Glutamatergic neuron (in vitro differentiated cells): ENCODE measurements at regions not wholly inside any gene's neighbourhood (a gene's known extent, or its start where the extent isn't known, plus 50 kb on each side); places are given as distances from the start of the nearest gene placed in this dataset.

Experiments
- DNase-seq: peaks from one replicate; pipeline ENCODE4 v3.0.0; 2022
- H3K27ac Mint-ChIP-seq: one replicate; pipeline ENCODE4 v1.8.0; 2020; ENCODE audit warnings: mild to moderate bottlenecking, mixed read lengths, inconsistent platforms; ENCODE audit not compliant: unreplicated experiment
- H3K27me3 Mint-ChIP-seq: one replicate; pipeline ENCODE4 v1.8.0; 2020; ENCODE audit warnings: mild to moderate bottlenecking, moderate library complexity, mixed read lengths, inconsistent platforms; ENCODE audit not compliant: unreplicated experiment
- H3K36me3 Mint-ChIP-seq: one replicate; pipeline ENCODE4 v1.8.0; 2020; ENCODE audit warnings: mild to moderate bottlenecking, mixed read lengths, inconsistent platforms; ENCODE audit not compliant: unreplicated experiment
- H3K4me1 Mint-ChIP-seq: one replicate; pipeline ENCODE4 v1.8.0; 2020; ENCODE audit warnings: mild to moderate bottlenecking, low read depth, mixed read lengths, inconsistent platforms; ENCODE audit not compliant: unreplicated experiment
- H3K4me3 Mint-ChIP-seq: one replicate; pipeline ENCODE4 v1.8.0; 2020; ENCODE audit warnings: mild to moderate bottlenecking, mixed read lengths, inconsistent platforms; ENCODE audit not compliant: unreplicated experiment
- H3K9me3 Mint-ChIP-seq: one replicate; pipeline ENCODE4 v1.8.0; 2020; ENCODE audit warnings: mild to moderate bottlenecking, moderate library complexity, mixed read lengths, inconsistent platforms; ENCODE audit not compliant: unreplicated experiment
- TF ChIP-seq, protein P1 (sequence below): fragments of 200-600 bp; sonication (generic); IDR thresholded peaks from one replicate; pipeline ENCODE4 v1.5.0; 2021; ENCODE audit not compliant: partially characterized antibody, unreplicated experiment

DNA sequence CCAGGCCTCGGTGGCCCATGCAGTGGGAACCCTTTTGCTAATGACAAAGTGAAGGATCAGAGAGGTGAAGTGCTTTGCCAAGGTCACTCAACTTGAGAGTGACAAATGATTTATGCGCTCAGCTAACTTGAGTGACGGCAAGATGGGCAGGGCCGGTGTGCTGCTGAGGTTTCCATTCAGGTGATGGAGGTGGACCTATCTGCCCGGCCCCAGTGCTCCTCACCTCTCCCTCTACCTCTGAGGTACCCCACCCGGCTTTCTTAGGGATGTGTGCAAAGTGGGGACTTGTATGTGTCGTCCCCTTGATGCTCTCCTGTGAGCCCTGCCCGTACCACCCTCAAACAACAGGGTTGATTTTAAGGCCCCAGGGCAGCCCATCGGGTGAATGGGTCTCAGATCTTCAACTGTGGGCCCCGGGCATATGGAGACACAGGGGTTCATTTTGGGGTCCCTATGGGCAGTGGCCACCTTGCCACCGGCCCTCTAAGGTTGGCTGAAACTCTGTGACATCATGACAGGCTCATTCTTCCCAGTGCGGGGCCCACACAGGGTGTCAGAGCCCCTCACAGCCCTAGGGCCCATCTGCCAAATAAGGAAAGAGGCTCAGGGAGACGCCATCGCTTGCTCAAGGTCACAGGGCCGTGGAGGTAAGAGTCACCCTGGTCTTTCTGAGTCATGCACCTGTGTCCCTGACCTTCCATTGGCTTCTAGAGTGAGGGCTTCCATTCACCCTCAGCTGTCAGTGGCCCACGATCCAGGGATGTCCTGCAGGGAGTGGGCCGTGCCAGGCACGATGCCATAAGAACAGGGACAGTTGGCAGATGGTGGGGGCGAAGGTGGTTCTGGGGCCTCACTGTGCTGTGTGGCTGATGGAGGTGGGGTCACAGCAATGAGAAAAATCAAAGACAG is 170.6 kb upstream of the MVB12B start:
- DNase-seq, result no peak
- Mint-ChIP-seq H3K9me3 (peaks cover 11% of the 10 kb centered on the region), H3K27ac (no peak overlapping the region), H3K36me3 (peaks cover 5% of the 10 kb centered on the region), H3K4me1 (peaks cover 13% of the 10 kb centered on the region), H3K4me3 (no peak overlapping the region), H3K27me3 (peaks cover 8% of the 10 kb centered on the region)
- TF ChIP-seq, protein P1, sequence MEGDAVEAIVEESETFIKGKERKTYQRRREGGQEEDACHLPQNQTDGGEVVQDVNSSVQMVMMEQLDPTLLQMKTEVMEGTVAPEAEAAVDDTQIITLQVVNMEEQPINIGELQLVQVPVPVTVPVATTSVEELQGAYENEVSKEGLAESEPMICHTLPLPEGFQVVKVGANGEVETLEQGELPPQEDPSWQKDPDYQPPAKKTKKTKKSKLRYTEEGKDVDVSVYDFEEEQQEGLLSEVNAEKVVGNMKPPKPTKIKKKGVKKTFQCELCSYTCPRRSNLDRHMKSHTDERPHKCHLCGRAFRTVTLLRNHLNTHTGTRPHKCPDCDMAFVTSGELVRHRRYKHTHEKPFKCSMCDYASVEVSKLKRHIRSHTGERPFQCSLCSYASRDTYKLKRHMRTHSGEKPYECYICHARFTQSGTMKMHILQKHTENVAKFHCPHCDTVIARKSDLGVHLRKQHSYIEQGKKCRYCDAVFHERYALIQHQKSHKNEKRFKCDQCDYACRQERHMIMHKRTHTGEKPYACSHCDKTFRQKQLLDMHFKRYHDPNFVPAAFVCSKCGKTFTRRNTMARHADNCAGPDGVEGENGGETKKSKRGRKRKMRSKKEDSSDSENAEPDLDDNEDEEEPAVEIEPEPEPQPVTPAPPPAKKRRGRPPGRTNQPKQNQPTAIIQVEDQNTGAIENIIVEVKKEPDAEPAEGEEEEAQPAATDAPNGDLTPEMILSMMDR, result no peak

- Mint-ChIP-seq H3K36me3 (peaks cover 5% of the 10 kb centered on the region), H3K27ac (peak overlapping the region; percentile 39)
These were observed 169.7 kb upstream of the MVB12B start for GRCh38 chr9:126156898-126157297.

DNA sequence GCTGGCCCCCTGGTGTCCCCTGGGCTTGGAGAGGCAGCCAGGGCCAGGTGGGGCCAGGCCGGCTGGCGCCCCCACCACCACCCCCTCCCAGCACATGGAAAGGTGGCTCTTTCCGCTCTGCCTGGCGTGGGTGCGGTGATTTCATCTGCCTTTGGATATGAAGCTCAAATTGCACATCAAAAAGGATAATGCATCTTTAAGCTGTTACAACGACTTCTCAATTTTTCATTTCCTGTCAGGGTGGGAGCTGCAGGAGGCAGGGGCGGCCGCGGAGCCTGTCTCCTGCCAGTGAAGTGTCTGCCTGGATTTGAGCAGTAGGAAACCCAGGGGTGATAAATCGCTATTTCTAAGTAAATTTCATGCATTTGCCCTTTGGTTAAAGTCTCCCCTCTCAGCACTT is 169.2 kb upstream of the MVB12B start:
- Mint-ChIP-seq H3K36me3 (peaks cover 5% of the 10 kb centered on the region), H3K27me3 (peaks cover 7% of the 10 kb centered on the region), H3K27ac (no peak overlapping the region), H3K4me1 (peaks cover 13% of the 10 kb centered on the region), H3K4me3 (no peak overlapping the region), H3K9me3 (peaks cover 10% of the 10 kb centered on the region)
- no peak for DNase-seq
- TF ChIP-seq, protein P1, result no peak

More at GRCh38 chr9:126156898-126157297, 169.7 kb upstream of the MVB12B start:
- Mint-ChIP-seq H3K27me3 (peaks cover 7% of the 10 kb centered on the region), H3K9me3 (peaks cover 10% of the 10 kb centered on the region), H3K4me1 (peaks cover 13% of the 10 kb centered on the region), H3K4me3 (peak overlapping the region; percentile 31)
- DNase-seq, result no peak
- TF ChIP-seq, protein P1, result no peak

GRCh38 chr9:126157826-126158587 is 168.6 kb upstream of the MVB12B start:
- peaks cover 10% of the 10 kb centered on the region for H3K9me3 Mint-ChIP-seq
- DNase-seq, result no peak
- H3K4me1 Mint-ChIP-seq, result peaks cover 13% of the 10 kb centered on the region
- peaks cover 7% of the 10 kb centered on the region for H3K27me3 Mint-ChIP-seq
- TF ChIP-seq, protein P1, result no peak
- H3K36me3 Mint-ChIP-seq, result peaks cover 5% of the 10 kb centered on the region
- H3K27ac Mint-ChIP-seq, result no peak overlapping the region
- H3K4me3 Mint-ChIP-seq, result no peak overlapping the region
